ENCODE measurements at regions not wholly inside any gene's neighbourhood (a gene's known extent, or its start where the extent isn't known, plus 50 kb on each side); places are given as distances from the start of the nearest gene placed in this dataset.

DNA sequence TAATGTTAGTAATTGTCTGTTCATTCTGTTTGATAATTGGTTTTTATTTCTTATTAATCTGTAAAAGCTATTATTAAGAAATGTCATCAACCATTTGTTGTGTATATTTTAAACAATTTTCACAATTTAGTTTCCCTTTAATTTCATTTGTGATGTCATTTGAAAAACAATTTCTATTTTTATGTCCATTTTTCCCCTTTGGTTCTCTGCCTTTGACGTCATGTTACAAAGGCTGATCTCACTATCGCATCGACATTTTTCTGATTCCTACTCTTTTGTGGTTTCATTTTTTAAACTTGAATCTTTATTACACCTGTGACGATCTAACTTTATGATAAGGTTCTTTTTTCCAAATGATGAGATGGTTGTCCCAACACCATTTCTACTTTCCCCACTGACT lies 191.0 kb upstream of the ZNF507 start:
- DNase-seq, result no peak

DNA sequence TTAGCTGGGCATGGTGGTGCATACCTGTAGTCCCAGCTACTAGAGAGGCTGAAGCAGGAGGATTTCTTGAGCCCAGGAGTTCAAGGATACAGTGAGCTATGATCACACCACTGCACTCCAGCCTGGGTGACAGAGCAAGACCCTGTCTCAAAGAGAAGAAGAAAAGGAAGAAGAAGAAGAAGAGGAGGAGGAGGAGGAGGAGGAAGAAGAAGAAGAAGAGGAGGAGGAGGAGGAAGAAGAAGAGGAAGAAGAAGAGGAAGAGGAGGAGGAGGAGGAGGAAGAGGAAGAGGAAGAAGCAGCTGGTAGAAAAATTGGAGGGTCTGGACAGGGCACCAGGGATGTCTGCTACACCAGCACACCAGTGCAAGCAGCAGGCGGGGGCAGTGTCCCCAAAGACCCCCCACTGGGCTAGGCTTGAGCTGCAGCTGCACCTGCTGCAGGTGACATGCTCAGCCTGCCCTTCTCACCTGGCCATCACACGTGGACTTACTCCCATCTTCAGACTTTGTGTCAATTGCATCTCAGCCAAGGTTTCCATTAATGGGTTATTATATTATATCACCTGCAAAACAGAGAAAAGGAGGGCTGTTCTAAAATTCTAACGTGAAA lies 180.9 kb upstream of the ZNF507 start:
- no peak for DNase-seq

DNA sequence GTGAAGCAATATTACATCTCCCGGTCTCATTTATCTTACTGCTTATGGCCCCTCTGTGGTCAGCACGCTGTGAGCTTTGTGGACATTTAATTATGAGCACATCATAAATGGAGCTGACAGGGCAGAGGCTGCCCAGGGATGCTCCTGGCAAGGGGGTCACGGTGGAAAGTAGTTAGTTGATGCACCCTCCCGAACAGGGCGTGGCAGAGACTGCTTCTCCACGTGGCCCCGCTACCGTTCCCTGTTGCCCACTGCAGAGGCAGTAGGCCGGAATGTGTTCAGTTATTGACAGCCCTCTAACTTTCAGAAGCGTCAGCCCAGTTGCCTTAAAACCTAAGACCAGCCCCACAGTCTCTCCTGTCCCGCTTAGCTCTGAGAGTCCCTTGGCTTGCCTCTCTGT lies 180.3 kb upstream of the ZNF507 start:
- no peak for DNase-seq

DNA sequence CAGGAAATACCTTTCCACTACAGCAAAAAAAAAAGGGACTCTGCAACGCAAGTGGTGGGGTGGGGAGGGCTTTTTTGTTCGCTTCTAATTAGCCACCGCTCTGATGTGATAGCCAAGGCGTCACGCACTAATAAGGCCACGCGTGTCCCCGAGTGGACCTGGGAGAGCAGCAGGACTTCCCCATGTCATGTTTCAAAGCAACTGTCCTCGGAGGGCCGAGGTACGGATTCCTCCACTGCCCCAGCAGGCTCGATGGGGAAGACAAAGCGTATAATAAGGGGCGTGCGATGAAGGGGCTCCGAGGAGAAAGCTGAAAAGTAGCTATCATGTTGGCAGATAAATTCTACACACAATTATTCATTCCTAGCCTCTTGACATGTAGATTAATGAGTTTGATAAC lies 179.7 kb upstream of the ZNF507 start:
- DNase-seq, result no peak

- no peak for DNase-seq
Measured at GRCh38 chr19:32166238-32166637, 179.2 kb upstream of the ZNF507 start.

DNA sequence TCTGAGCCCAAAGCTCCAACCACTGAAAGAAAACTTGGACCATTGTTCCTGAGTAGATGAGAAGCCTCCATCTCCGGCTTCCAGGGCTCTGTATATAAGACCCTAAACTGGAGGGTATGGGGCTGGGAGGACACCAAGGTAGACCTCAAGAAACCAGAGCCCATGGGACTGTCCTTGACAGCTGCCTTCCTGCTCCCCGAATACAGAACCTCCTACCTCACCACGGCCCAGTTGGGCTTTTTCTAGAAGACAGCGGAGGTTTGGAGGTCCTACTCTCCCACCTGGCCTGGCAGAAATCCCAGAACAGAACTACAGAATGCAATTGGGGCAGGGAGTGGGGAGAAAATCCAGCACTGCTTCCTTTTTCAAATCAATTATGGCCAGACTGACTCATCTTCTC lies 177.3 kb upstream of the ZNF507 start:
- DNase-seq, result no peak

DNA sequence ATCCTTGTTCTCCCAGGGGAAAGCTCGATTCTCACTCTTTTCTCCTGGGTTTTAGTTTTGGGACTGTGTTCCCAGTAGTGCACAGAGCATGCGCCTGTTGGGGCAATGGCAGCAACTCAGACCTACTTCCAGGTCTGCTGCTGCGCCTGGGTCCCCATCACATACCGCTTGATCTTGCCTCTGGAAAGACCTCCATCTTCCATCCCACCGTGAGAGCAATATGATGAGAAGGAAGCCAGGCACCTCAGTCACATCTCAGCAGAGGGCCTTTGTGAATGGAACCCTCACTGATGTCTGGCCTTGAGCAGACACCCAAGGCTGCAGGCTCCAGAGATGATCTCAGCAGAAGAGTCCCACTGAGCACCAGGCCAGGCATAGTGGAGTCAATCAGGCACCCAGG lies 176.8 kb upstream of the ZNF507 start:
- no peak for DNase-seq

DNA sequence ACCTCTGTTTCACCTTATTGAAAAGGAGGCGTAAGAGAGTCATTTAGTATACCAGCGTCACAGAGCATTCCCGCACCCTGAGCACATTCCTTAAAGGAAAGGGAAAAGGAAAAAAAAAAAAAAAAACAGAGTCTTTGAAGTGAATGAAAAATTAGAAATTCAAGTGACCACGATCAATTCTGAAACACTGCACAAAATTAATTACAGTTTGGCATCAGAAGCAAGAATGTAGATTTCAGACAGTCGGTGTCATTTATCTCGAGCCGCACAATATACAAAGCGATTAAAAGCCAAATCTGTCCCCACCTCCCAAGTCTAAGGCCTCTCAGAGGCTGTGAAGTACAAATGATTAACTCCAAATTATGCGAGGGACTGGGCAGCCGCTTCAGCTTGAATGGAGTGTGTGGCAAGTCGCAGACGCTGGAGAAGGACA lies 173.7 kb upstream of the ZNF507 start:
- no peak for DNase-seq

DNA sequence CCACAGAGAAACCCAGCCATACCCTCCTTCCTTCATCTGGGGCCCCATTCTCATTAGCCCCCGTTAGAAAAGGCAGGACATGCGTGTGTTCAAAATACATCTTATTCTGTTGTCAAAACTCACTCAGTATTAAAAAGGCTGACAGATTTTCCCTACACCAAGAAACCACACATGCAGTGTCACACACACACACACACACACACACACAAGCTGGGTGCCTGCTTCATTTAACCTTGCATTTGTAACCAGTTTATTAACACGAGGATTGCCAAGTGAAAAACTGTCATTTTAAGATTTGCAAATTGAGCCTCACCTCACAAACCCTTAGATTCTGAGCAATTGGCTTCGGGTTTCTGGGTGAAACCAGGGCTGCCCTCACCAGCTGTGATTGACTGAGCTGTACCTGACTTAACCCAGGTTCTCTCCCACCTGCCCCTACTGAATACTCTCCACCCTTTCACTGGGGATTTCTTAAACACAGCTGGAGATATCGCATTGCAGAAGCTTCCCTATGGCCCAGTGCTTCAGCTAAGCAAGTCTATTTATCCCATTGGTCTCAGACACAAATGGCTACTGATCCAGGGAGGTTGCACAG lies 172.7 kb upstream of the ZNF507 start:
- DNase-seq, result peak; percentile 9

GRCh38 chr19:32173836-32174235 lies 171.6 kb upstream of the ZNF507 start:
- DNase-seq, result no peak

DNA sequence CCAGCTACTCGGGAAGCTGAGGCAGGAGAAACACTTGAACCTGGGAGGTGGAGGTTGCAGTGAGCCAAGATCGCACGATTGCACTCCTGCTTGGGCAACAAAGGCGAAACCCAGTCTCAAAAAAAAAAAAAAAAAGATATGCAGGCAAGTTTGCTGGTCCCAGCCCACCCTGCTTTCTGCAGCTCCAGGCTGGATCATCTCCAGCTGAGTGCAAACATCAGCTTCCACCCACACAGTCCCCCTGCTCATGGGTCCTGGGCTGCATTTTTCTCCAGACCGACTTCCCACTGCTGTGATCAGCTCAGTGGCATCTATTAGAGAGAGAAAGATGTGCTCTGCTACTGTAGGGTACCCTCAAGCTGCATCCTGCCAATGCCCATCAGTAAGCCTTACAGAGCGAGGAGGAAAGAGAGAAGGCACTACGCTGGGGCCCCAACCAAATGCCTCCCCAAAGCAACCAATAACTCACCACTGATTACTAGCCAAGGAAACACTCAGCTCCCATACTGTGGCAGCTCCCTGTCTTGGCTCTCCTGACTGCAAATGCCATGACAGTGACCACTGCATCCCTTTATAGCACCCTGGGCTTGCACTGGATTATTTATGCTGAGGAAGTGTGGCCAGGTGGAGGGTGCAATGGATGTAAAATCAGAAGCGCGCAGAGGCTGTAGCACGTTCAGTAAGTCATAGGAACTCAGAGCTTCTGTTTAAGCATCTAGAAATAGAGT lies 170.9 kb upstream of the ZNF507 start:
- DNase-seq, result peak; percentile 13

- DNase-seq, result no peak
Measured at GRCh38 chr19:32176591-32176990, 168.8 kb upstream of the ZNF507 start.

DNA sequence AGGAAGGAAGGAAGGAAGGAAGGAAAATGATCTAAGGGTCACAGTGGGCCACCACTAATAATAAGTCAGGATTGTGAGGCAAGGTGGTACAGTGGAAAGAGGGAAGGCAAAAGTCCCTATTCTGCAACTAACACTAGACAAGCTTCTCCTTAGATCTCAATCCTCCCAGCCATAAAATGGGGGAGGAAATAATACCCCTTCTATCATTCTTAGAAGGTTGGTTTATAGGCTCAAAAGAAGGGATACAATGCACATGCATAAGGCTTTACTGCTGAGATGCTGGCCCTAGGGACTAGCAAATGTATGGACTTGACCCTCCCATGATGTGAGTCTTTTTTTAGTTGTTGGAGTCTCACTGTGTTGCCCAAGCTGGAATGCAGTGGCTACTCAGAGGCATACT lies 167.7 kb upstream of the ZNF507 start:
- DNase-seq, result no peak

- peak; percentile 19 for DNase-seq
Measured at GRCh38 chr19:32178401-32178800, 167.0 kb upstream of the ZNF507 start.

- DNase-seq, result no peak
Measured at GRCh38 chr19:32178956-32179355, 166.5 kb upstream of the ZNF507 start.

GRCh38 chr19:32181216-32181920 lies 164.0 kb upstream of the ZNF507 start:
- DNase-seq, result no peak

GRCh38 chr19:32186542-32187330 lies 158.7 kb upstream of the ZNF507 start:
- DNase-seq, result no peak

GRCh38 chr19:32188921-32189320 lies 156.5 kb upstream of the ZNF507 start:
- no peak for DNase-seq

- peak; percentile 32 for DNase-seq
Measured at GRCh38 chr19:32189956-32190706, 155.3 kb upstream of the ZNF507 start.

GRCh38 chr19:32191921-32192320 lies 153.5 kb upstream of the ZNF507 start:
- DNase-seq, result no peak

DNA sequence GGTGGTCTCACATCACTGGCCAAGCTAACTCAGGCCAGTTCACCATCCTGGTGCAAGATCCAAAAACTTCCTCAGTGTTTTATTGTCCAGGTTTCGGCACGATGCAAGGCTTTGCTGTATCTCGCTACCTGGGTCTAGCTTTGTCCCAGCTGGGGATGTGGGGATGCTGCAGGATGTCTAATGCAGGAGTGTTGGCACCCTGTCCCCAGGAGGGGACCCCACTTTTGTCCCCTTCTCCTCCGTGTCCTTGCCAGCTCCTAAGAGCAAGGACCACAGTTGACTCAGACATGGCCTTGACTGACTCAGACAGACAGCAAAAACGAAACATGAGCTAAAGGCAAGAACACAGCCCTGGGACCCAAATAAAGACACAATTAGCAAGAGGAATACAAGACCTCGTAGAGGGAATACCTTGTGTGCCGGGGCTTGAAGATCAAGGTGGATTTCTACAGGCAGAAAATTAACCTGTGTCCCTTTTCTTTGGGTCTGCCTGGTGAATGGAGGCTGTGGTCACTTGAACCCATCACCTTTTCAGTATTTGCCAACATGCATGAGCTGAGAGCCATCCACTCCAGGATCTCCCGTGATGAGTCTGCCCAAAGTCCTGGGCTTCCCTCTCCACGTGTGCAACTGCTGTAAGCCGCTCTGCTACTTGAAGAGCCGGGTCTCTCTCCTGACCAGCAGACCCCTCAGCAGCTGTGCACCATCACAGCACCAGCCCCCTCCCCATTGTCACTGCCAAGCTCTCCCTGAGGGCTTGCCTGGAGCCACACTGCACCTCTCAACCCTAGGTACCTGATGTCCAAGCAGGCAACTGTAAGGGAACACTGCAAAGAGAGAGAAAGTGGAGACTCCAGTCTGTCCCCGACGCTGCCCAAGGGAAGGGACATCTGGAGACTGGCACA lies 149.5 kb upstream of the ZNF507 start:
- DNase-seq, result no peak

Measured in activated CD8-positive, alpha-beta memory T cell treated with anti-CD3 and anti-CD28 coated beads for 24 hours (primary cell).